Esophagus muscularis mucosa (tissue), 4 donors: ENCODE measurements at regions not wholly inside any gene's neighbourhood (a gene's known extent, or its start where the extent isn't known, plus 50 kb on each side); places are given as distances from the start of the nearest gene placed in this dataset.

ENCODE experiments used
- DNase-seq: peaks from one replicate; pipeline ENCODE4 v3.0.0-alpha.2; 2017; ENCODE audit errors: extremely low spot score
- H3K27ac ChIP-seq, 4 donors: fragments of 200-600 bp; sonication (generic); replicated peaks in 1 of 4; 1 replicate in 3 of 4; 2 replicates in 1 of 4; pipeline ENCODE4 v1.5.1; 2016 to 2019; ENCODE audit warnings: mild to moderate bottlenecking in 1 of 4
- H3K27me3 ChIP-seq, 4 donors: fragments of 200-600 bp; sonication (generic); one replicate each; pipeline versions ENCODE4 v1.5.1 to v1.6.0; 2016 to 2019
- H3K36me3 ChIP-seq, 4 donors: fragments of 200-600 bp; sonication (generic); one replicate each; pipeline ENCODE4 v1.5.1; 2016 to 2019
- H3K4me1 ChIP-seq, 4 donors: fragments of 200-600 bp; sonication (generic); one replicate each; pipeline ENCODE4 v1.5.1; 2016 to 2019
- H3K4me3 ChIP-seq, 4 donors: fragments of 200-600 bp; sonication (generic); 1 replicate in 2 of 4; 2 replicates in 2 of 4; pipeline ENCODE4 v1.5.1; 2016 to 2019; ENCODE audit warnings: mild to moderate bottlenecking in 4 of 4, moderate library complexity in 1 of 4
- H3K9me3 ChIP-seq, 4 donors: fragments of 200-600 bp; sonication (generic); 1 replicate in 3 of 4; 2 replicates in 1 of 4; pipeline ENCODE4 v1.5.1; 2016 to 2019
- EP300 ChIP-seq: sonication (generic); formaldehyde crosslinking; IDR thresholded peaks from one replicate; pipeline ENCODE4 v1.6.1; 2017; ENCODE audit warnings: antibody characterized with exemption
- POLR2A ChIP-seq: fragments of 450-650 bp; IDR thresholded peaks from one replicate; pipeline ENCODE4 v1.6.1; 2017; ENCODE audit warnings: antibody characterized with exemption, moderate library complexity, mild to moderate bottlenecking, low read depth
- POLR2AphosphoS5 ChIP-seq, 2 donors: sonication (generic); formaldehyde crosslinking; IDR thresholded peaks; one replicate each; pipeline ENCODE4 v1.6.1; 2017; ENCODE audit warnings: antibody characterized with exemption in 2 of 2
- WGBS: methylation state at CpG from one replicate; pipeline ENCODE4 v1.1.5; 2018; 5-methylcytosine and 5-hydroxymethylcytosine counted together
- intact Hi-C: fragments of 100-400 bp; cut with DNase I; formaldehyde crosslinking; loops from one replicate; pipeline ENCODE4 v1.15.1; 2023
- TF ChIP-seq, protein P1 (sequence below), 3 experiments: fragments of 200-600 bp in 2 of 3; fragments of 450-650 bp in 1 of 3; sonication (generic) in 2 of 3; IDR thresholded peaks; one replicate each; pipeline ENCODE4 v1.5.1; 2017 to 2019; ENCODE audit warnings: antibody characterized with exemption in 3 of 3, mild to moderate bottlenecking in 2 of 3, moderate library complexity in 1 of 3

DNA sequence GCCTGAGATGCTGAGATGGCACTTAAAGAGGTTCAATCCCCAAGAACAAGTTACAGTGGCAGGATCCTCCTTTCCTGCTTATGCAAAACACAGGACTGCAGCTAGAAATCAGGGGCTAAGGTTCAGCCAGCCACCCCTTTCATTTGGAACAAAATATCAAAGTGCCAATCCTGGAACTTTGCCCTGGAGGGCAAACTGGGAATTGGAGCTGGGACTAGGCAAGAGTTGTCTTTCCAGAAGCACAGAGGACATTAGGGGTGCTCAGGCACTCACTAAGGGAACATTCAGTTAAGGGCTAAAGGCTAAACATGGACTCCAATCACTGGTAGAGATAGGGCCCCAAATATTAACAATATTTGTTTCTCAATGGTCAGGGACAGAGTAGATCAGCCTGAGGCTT lies 237.2 kb downstream of the EMP1 start:
- H3K4me1 ChIP-seq: no peaks in the 10 kb centered on the region
- no peaks in the 10 kb centered on the region for H3K9me3 ChIP-seq
- TF ChIP-seq, protein P1, sequence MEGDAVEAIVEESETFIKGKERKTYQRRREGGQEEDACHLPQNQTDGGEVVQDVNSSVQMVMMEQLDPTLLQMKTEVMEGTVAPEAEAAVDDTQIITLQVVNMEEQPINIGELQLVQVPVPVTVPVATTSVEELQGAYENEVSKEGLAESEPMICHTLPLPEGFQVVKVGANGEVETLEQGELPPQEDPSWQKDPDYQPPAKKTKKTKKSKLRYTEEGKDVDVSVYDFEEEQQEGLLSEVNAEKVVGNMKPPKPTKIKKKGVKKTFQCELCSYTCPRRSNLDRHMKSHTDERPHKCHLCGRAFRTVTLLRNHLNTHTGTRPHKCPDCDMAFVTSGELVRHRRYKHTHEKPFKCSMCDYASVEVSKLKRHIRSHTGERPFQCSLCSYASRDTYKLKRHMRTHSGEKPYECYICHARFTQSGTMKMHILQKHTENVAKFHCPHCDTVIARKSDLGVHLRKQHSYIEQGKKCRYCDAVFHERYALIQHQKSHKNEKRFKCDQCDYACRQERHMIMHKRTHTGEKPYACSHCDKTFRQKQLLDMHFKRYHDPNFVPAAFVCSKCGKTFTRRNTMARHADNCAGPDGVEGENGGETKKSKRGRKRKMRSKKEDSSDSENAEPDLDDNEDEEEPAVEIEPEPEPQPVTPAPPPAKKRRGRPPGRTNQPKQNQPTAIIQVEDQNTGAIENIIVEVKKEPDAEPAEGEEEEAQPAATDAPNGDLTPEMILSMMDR (IDR thresholded peaks at IDR 0.05): no peak
- TF ChIP-seq EP300 (no peak), POLR2AphosphoS5 (IDR thresholded peaks at IDR 0.05) (no peak), POLR2A (no peak)
- no peak overlapping the region for H3K4me3 ChIP-seq
- intact Hi-C loops: no loop called here
- no peaks in the 10 kb centered on the region for H3K36me3 ChIP-seq
- no peak for DNase-seq
- H3K27ac ChIP-seq: no peak overlapping the region
- H3K27me3 ChIP-seq: no peaks in the 10 kb centered on the region

DNA sequence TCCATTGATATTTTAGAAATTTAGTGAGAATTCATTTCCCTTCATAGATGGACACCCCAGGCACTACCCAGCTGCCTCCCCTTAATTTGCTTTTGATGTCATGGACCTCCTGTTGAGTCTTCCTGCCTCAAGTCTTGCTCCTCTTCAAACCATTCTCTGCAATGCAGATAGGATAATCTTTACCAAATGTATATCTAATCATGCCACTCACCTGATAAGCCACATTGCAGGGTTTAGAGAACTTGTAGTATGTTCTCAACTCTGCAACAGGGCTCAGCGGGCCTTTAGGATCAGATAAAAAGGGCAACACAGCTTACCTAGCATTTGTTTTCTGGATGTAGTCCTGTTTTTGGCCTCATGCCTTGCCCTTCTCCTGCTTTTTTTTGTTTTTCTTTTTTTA lies 234.5 kb downstream of the EMP1 start:
- no peak for TF ChIP-seq POLR2AphosphoS5 (IDR thresholded peaks at IDR 0.05)
- TF ChIP-seq POLR2A: no peak
- TF ChIP-seq EP300: no peak
- TF ChIP-seq, protein P1 (IDR thresholded peaks at IDR 0.05): no peak
- no peaks in the 10 kb centered on the region for H3K36me3 ChIP-seq
- WGBS: 95% methylated on average over 1 of the region's 1 CpG

DNA sequence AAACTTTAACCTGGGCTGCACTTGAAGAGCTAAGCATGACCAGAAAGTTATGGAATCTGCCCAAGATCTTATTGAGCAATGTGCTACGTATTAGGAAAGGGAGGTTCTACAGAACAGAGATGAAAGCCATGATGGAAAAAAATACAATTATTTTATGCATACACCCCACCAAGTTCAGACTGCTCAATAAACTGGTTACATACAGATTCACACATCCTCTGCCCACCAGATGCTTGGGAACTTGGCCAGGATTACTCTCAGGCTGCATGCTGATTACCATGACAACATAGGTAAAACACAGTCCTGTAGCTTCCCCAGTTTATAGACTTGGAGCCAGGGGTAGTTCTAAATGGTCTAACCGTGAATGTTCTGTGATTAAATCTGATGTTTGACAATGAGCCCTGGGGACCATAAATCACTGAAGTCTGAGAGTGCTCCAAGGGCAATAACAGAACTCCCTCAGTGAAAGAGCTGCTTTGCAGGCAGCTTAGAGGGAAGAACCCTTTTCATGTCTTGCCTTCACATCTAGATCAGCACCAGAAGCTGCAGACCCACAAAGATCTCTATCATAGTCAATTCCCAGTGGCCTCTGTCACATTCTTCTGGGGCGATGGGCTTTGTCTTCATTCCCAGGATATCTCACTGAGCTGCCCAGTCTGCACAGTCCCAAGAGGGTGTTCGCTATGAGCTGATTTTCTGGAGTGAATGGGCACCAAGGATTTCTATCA lies 232.2 kb downstream of the EMP1 start:
- no peak for TF ChIP-seq POLR2AphosphoS5 (IDR thresholded peaks at IDR 0.05)
- TF ChIP-seq POLR2A: no peak
- TF ChIP-seq EP300: no peak
- DNase-seq: no peak
- Histone ChIP-seq H3K4me3 (no peak overlapping the region), H3K36me3 (no peaks in the 10 kb centered on the region), H3K4me1 (no peaks in the 10 kb centered on the region), H3K27ac (no peak overlapping the region), H3K9me3 (peaks cover 0 to 13% (median 3%) of the 10 kb centered on the region in 4 donors), H3K27me3 (no peaks in the 10 kb centered on the region)
- intact Hi-C loops: no loop called here
- WGBS: 43% methylated on average over 3 of the region's 4 CpGs

More for the DNA sequence above, 234.5 kb downstream of the EMP1 start:
- Histone ChIP-seq H3K9me3 (peaks cover 0 to 13% (median 3%) of the 10 kb centered on the region in 4 donors), H3K4me3 (no peak overlapping the region), H3K27ac (no peak overlapping the region), H3K4me1 (no peaks in the 10 kb centered on the region), H3K27me3 (no peaks in the 10 kb centered on the region)
- intact Hi-C loops: no loop called here
- peak; percentile 19 for DNase-seq

DNA sequence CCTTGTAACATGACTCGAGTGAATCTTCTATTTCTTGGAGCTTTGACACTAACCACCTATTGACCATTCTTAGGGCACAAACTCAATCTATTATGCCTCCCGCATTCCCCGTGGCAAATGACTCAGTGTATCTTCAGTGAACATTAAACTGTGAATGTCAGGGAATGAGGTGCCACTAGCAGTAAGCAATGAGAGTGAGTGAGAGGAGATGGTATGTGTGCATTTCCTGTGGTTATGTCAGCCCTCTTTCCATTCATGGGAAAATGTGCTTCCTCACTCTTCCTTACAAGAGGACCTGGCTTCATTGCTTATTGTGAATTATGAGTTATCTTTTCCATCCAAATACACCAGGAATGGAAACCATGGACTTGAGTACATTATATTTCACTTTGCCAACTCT lies 229.2 kb downstream of the EMP1 start:
- TF ChIP-seq EP300 (no peak), POLR2AphosphoS5 (IDR thresholded peaks at IDR 0.05) (no peak), POLR2A (no peak)
- TF ChIP-seq, protein P1 (IDR thresholded peaks at IDR 0.05): no peak
- Histone ChIP-seq H3K4me3 (no peak overlapping the region), H3K9me3 (peaks cover 0 to 13% (median 3%) of the 10 kb centered on the region in 4 donors), H3K27ac (no peak overlapping the region), H3K36me3 (no peaks in the 10 kb centered on the region), H3K4me1 (no peaks in the 10 kb centered on the region), H3K27me3 (no peaks in the 10 kb centered on the region)
- no peak for DNase-seq
- 69% methylated on average over 3 of the region's 3 CpGs for WGBS
- intact Hi-C loops: no loop called here

DNA sequence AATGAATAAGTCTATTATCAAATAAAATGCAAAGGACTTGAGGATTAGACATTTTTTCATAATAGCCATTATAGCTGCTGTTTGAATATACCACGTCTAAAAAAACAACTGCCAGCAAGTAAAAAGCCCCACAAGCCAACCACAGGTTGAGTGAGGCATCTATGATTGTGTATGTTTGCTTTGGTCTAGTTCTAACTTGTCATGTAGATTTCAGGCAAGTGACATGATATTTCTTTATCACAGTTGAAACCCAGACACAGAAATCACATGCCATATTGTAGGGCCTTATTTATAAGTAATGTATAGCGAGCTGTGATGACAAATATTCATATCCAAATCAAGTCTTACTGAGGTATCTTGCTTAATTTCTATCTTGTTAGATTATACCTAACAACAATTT lies 225.8 kb downstream of the EMP1 start:
- TF ChIP-seq POLR2A (no peak), EP300 (no peak), POLR2AphosphoS5 (IDR thresholded peaks at IDR 0.05) (no peak)
- TF ChIP-seq, protein P1 (IDR thresholded peaks at IDR 0.05): no peak

More for the DNA sequence above, 225.8 kb downstream of the EMP1 start:
- no peak for DNase-seq
- H3K27ac ChIP-seq: no peak overlapping the region
- H3K9me3 ChIP-seq: no peaks in the 10 kb centered on the region
- H3K36me3 ChIP-seq: no peaks in the 10 kb centered on the region
- H3K27me3 ChIP-seq: peaks cover 0 to 6% (median 0%) of the 10 kb centered on the region in 4 donors
- WGBS: 95% methylated on average over 2 of the region's 2 CpGs
- intact Hi-C loops: no loop called here
- no peaks in the 10 kb centered on the region for H3K4me1 ChIP-seq
- no peak overlapping the region for H3K4me3 ChIP-seq
